ENCODE measurements at regions not wholly inside any gene's neighbourhood (a gene's known extent, or its start where the extent isn't known, plus 50 kb on each side); places are given as distances from the start of the nearest gene placed in this dataset.

DNA sequence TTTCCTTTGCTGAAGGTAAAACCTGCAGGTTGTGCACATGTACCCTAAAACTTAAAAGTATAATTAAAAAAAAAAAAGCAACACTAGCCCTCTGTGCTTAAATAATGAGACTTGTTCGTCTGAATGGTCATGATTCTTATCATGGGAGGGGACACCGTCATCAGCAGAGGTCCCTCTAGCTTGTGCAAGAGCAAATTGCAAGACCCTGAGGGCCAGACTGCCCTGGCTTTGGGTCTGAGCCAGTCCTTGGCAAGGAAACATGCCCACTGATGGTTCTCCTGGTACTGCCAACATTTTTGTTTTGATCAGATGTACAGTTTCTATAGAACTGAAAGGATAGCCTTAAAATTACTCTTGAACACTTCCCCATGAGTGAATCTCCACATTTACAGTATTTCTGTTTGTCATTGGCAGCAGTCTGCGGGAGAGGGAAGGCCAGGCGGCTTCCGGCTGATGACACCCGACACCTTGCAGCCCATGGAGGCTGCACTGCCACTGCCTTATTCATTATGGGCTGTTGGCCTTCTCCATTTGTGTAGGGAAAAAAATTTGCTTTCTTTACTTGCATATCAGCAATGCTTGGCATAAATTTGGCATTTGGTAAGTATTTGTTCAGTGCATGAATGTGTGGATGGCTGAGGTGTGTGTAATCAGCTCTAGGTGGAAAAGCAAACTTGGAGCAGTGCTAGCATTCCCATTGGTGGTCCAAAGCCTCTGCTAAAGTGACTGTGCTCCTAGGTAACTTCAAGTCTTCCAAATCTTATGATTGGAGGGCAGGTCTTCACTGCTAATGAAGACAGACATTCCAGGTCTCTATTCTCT, 161.6 kb upstream of the ALKAL2 start:
- H3K9me3 ChIP-seq, result no peaks in the 10 kb centered on the region
- no peak overlapping the region for H3K4me3 ChIP-seq
- no peak overlapping the region for H3K27ac ChIP-seq
- H3K36me3 ChIP-seq, result no peaks in the 10 kb centered on the region
- no peak for DNase-seq (ENCODE audit: low spot score in 2 of 2)
- no peaks in the 10 kb centered on the region for H3K27me3 ChIP-seq
- intact Hi-C loops (cut with DNase I; ENCODE audit: low total_unique reads), result no loop called here
- TF ChIP-seq POLR2AphosphoS5 (IDR thresholded peaks at IDR 0.05) (no peak), POLR2A (IDR thresholded peaks at IDR 0.05) (no peak)
- TF ChIP-seq, protein P1, sequence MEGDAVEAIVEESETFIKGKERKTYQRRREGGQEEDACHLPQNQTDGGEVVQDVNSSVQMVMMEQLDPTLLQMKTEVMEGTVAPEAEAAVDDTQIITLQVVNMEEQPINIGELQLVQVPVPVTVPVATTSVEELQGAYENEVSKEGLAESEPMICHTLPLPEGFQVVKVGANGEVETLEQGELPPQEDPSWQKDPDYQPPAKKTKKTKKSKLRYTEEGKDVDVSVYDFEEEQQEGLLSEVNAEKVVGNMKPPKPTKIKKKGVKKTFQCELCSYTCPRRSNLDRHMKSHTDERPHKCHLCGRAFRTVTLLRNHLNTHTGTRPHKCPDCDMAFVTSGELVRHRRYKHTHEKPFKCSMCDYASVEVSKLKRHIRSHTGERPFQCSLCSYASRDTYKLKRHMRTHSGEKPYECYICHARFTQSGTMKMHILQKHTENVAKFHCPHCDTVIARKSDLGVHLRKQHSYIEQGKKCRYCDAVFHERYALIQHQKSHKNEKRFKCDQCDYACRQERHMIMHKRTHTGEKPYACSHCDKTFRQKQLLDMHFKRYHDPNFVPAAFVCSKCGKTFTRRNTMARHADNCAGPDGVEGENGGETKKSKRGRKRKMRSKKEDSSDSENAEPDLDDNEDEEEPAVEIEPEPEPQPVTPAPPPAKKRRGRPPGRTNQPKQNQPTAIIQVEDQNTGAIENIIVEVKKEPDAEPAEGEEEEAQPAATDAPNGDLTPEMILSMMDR (IDR thresholded peaks at IDR 0.05), result no peak
- H3K4me1 ChIP-seq, result no peaks in the 10 kb centered on the region

DNA sequence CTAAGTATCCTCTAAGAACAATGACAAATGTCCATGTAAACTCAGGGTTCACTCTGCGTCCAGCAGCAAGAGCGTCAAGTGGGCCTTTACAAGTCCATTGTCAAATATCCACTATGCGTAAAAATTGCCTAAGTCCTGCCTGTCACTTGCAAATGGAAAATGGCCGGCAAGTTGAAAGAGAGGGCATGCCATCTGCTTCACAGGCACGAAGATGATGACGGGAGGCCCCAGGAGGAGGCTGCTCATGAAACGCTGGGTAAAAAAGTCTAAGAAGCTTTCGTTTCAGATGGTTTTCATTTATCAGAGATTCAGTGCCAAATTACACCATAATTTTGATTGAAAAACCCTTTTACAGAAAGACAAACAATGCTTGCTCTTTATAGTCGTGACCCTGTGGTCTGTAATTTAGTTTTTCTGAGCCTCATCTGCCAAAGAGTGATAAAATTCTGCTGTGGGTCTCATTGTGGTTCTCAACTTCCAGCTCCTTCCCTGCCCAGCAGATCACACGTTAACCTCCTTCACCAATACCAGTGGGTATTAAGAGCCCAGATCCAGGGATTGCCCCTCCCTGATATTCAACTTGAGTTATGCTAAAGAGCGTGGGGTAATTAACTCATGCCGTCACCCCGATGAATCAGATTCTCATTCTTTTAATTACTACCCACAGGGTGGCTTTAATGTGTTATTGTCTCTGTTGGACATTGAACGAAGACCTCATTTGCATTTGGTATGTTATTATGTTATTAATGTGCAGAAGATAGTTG, 160.2 kb upstream of the ALKAL2 start:
- H3K4me3 ChIP-seq, result no peak overlapping the region
- TF ChIP-seq POLR2AphosphoS5 (IDR thresholded peaks at IDR 0.05) (no peak), POLR2A (IDR thresholded peaks at IDR 0.05) (no peak)
- TF ChIP-seq, protein P1 (IDR thresholded peaks at IDR 0.05), result no peak
- DNase-seq (ENCODE audit: low spot score in 2 of 2), result no peak
- H3K36me3 ChIP-seq, result no peaks in the 10 kb centered on the region
- no peaks in the 10 kb centered on the region for H3K9me3 ChIP-seq
- intact Hi-C loops (cut with DNase I; ENCODE audit: low total_unique reads), result no loop called here
- no peaks in the 10 kb centered on the region for H3K27me3 ChIP-seq
- H3K4me1 ChIP-seq, result no peaks in the 10 kb centered on the region
- no peak overlapping the region for H3K27ac ChIP-seq

DNA sequence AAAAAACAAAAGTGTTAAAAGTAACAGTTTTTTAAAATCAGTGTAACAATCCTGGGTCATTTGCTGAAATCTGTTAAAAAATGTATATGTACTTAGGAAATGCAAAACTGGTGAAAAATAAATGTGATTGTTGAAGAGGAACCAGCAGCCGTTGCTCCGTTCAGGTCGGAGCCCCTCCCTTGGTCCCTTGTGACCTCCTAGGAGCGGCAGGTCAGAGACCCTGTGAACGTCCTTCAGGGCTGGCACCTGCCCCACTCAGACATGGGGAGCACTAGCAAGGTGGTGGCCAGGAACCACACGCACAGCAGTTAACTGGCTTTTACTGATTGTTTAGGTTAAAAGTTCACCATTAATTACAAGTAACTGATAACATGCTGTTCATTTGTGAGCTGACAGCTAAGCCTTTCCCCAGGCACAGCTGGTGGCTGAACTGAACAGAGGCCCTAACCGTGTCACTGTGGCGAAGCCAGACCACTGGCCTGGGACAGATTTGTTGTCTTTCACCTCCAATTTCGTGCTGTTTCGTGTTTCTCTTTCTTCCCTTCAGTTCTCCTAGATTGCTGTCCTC, 159.2 kb upstream of the ALKAL2 start:
- Histone ChIP-seq H3K36me3 (no peaks in the 10 kb centered on the region), H3K9me3 (no peaks in the 10 kb centered on the region), H3K27ac (no peak overlapping the region), H3K4me3 (no peak overlapping the region), H3K4me1 (no peaks in the 10 kb centered on the region), H3K27me3 (no peaks in the 10 kb centered on the region)
- no peak for DNase-seq (ENCODE audit: low spot score in 2 of 2)
- intact Hi-C loops (cut with DNase I; ENCODE audit: low total_unique reads), result no loop called here
- no peak for TF ChIP-seq POLR2AphosphoS5 (IDR thresholded peaks at IDR 0.05)
- TF ChIP-seq, protein P1 (IDR thresholded peaks at IDR 0.05), result no peak

DNA sequence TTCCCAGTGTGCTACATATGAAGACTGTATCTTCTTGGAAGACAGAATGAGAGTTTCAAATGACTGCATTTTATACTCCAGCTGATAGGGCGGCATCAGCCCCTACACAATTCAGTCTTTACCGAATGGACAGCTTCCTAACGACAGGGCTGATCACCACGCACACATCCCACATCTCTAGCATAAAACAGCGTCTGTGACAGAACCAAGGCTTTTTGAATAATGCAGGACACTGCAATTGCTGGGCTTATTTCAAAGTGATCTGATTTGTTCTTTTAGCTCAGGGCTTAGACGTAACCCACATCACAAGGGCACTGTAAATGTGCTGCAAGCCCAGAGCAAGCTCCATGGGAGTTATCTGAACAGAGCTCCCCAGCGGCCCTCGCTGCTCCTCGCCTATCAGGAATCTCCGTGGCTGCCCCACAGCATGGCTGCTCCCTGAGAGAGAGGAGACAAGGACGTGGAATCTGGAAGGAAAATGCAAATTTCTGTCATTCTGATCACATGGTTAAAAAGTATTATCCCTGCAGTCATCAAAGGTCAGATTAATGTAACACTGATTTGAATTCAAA, 158.5 kb upstream of the ALKAL2 start:
- intact Hi-C loops (cut with DNase I; ENCODE audit: low total_unique reads), result no loop called here
- TF ChIP-seq POLR2AphosphoS5 (IDR thresholded peaks at IDR 0.05), result no peak
- TF ChIP-seq, protein P1 (IDR thresholded peaks at IDR 0.05), result no peak
- TF ChIP-seq POLR2A (IDR thresholded peaks at IDR 0.05), result no peak
- Histone ChIP-seq H3K27me3 (no peaks in the 10 kb centered on the region), H3K4me3 (no peak overlapping the region), H3K27ac (no peak overlapping the region), H3K36me3 (no peaks in the 10 kb centered on the region), H3K9me3 (no peaks in the 10 kb centered on the region), H3K4me1 (no peaks in the 10 kb centered on the region)
- DNase-seq (ENCODE audit: low spot score in 2 of 2), result no peak
